HepG2 (cell line): ENCODE measurements at regions not wholly inside any gene's neighbourhood (a gene's known extent, or its start where the extent isn't known, plus 50 kb on each side); places are given as distances from the start of the nearest gene placed in this dataset.

Source experiments
- FOXJ3 ChIP-seq: sonication (generic); formaldehyde crosslinking; IDR thresholded peaks from 2 replicates; pipeline ENCODE4 v1.4.0; 2020; ENCODE audit warnings: missing genetic modification reagents, mild to moderate bottlenecking, borderline replicate concordance
- JUN ChIP-seq: sonication (generic); formaldehyde crosslinking; IDR thresholded peaks from 2 replicates; pipeline ENCODE4 v1.4.0; 2020; ENCODE audit warnings: mild to moderate bottlenecking, missing genetic modification reagents
- POLR2AphosphoS5 ChIP-seq: IDR thresholded peaks from 2 replicates; pipeline ENCODE4 v1.6.1; 2012; ENCODE audit warnings: low read depth, low read length
- RNF2 ChIP-seq: fragments of 450-650 bp; conservative IDR thresholded peaks from 2 replicates; pipeline ENCODE4 v1.6.1; 2016; ENCODE audit warnings: low read depth
- TCF12 ChIP-seq, 2 experiments: fragments of 450-650 bp in 1 of 2; sonication (generic) in 1 of 2; formaldehyde crosslinking in 1 of 2; IDR thresholded peaks; 2 replicates each; pipeline versions ENCODE4 v1.6.1 to v1.8.0; 2017 to 2022; ENCODE audit warnings: antibody characterized with exemption in 1 of 2, mild to moderate bottlenecking in 1 of 2, missing genetic modification reagents in 1 of 2, moderate library complexity in 1 of 2
- USF2 ChIP-seq, 2 experiments: sonication (generic) in 1 of 2; formaldehyde crosslinking in 1 of 2; IDR thresholded peaks; 2 replicates each; pipeline versions ENCODE4 v1.5.1 to v1.6.1; 2011 to 2020; ENCODE audit warnings: borderline replicate concordance in 1 of 2, low read depth in 1 of 2, low read length in 1 of 2, mild to moderate bottlenecking in 1 of 2, missing genetic modification reagents in 1 of 2, moderate library complexity in 1 of 2
- ZMAT5 ChIP-seq: sonication (generic); formaldehyde crosslinking; IDR thresholded peaks from 2 replicates; pipeline ENCODE4 v1.5.0; 2020; ENCODE audit warnings: mild to moderate bottlenecking, low read depth, missing genetic modification reagents, borderline replicate concordance
- ZNF136 ChIP-seq: sonication (generic); formaldehyde crosslinking; IDR thresholded peaks from 2 replicates; pipeline ENCODE4 v1.8.1; 2022; ENCODE audit warnings: low read depth, mild to moderate bottlenecking, moderate library complexity, missing genetic modification reagents
- ZNF362 ChIP-seq: sonication (generic); formaldehyde crosslinking; IDR thresholded peaks from 2 replicates; pipeline ENCODE4 v1.4.0; 2020; ENCODE audit warnings: missing genetic modification reagents, mild to moderate bottlenecking, borderline replicate concordance
- ZNF766 ChIP-seq: sonication (generic); formaldehyde crosslinking; IDR thresholded peaks from 2 replicates; pipeline ENCODE4 v1.5.0; 2020; ENCODE audit warnings: missing genetic modification reagents, borderline replicate concordance
- TF ChIP-seq, protein P1 (sequence below): sonication (generic); formaldehyde crosslinking; IDR thresholded peaks from 2 replicates; pipeline ENCODE4 v1.5.0; 2020; ENCODE audit warnings: mild to moderate bottlenecking, missing genetic modification reagents, moderate library complexity
- TF ChIP-seq, protein P2 (sequence below): sonication (generic); formaldehyde crosslinking; IDR thresholded peaks from 2 replicates; pipeline ENCODE4 v1.8.0; 2023; ENCODE audit warnings: mild to moderate bottlenecking, missing genetic modification reagents

DNA sequence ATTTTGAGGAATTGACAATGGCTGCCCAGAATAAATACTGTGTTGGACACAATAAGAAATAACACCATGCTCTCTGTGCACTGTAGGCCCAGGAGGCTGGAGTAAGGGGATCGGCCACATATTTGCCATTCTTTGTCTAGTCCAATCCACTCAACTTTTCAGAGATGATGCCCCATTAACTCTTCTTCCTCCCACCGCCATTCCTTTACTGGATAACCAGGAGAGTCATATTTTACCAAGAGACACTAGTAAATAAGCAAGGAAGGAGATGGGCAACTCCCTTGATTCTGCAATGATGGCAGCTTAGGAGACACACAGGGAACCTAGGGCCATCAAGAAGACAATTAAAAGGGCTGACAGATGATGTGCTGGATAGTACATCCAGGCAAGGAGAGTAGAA is 87.9 kb upstream of the GPC3 start:
- no peak for TF ChIP-seq JUN
- no peak for TF ChIP-seq ZMAT5 (CRISPR knock-in tag)
- TF ChIP-seq FOXJ3 (CRISPR knock-in tag): no peak
- TF ChIP-seq ZNF766 (CRISPR knock-in tag): no peak
- no peak for TF ChIP-seq RNF2
- TF ChIP-seq POLR2AphosphoS5: no peak
- no peak for TF ChIP-seq ZNF362
- TF ChIP-seq, protein P1, sequence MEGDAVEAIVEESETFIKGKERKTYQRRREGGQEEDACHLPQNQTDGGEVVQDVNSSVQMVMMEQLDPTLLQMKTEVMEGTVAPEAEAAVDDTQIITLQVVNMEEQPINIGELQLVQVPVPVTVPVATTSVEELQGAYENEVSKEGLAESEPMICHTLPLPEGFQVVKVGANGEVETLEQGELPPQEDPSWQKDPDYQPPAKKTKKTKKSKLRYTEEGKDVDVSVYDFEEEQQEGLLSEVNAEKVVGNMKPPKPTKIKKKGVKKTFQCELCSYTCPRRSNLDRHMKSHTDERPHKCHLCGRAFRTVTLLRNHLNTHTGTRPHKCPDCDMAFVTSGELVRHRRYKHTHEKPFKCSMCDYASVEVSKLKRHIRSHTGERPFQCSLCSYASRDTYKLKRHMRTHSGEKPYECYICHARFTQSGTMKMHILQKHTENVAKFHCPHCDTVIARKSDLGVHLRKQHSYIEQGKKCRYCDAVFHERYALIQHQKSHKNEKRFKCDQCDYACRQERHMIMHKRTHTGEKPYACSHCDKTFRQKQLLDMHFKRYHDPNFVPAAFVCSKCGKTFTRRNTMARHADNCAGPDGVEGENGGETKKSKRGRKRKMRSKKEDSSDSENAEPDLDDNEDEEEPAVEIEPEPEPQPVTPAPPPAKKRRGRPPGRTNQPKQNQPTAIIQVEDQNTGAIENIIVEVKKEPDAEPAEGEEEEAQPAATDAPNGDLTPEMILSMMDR (CRISPR knock-in tag): no peak
- TF ChIP-seq ZNF136 (CRISPR knock-in tag): no peak
- TF ChIP-seq, protein P2, sequence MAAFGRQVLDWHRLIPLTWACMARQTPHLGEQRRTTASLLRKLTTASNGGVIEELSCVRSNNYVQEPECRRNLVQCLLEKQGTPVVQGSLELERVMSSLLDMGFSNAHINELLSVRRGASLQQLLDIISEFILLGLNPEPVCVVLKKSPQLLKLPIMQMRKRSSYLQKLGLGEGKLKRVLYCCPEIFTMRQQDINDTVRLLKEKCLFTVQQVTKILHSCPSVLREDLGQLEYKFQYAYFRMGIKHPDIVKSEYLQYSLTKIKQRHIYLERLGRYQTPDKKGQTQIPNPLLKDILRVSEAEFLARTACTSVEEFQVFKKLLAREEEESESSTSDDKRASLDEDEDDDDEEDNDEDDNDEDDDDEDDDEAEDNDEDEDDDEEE: no peak
- TF ChIP-seq TCF12 (IDR thresholded peaks at IDR 0.05): no peak
- no peak for TF ChIP-seq TCF12 (CRISPR knock-in tag; IDR thresholded peaks at IDR 0.05)
- no peak for TF ChIP-seq USF2 (IDR thresholded peaks at IDR 0.05; ENCODE audit: low read depth, low read length)
- TF ChIP-seq USF2 (CRISPR knock-in tag; IDR thresholded peaks at IDR 0.05; ENCODE audit: borderline replicate concordance): no peak
